ENCODE measurements at regions not wholly inside any gene's neighbourhood (a gene's known extent, or its start where the extent isn't known, plus 50 kb on each side); places are given as distances from the start of the nearest gene placed in this dataset.
A peak's percentile ranks its signal among the peaks of the same experiment; 100 is the strongest.

GRCh38 chr1:4029376-4029775 lies 129.3 kb upstream of the C1orf174 start:
- H3K27me3 ChIP-seq = no peaks in the 10 kb centered on the region
- DNase-seq (ENCODE audit: low spot score) = peak; percentile 7

GRCh38 chr1:4032571-4032970 lies 132.5 kb upstream of the C1orf174 start:
- TF ChIP-seq CTCF (IDR thresholded peaks at IDR 0.05) = no peak
- H3K9me3 ChIP-seq = peaks cover 0 to 5% of the 10 kb centered on the region in 2 donors
- no peak overlapping the region for H3K4me3 ChIP-seq
- DNase-seq (ENCODE audit: low spot score) = peak; percentile 21
- H3K27ac ChIP-seq = no peak overlapping the region
- no peaks in the 10 kb centered on the region for H3K36me3 ChIP-seq
- no peaks in the 10 kb centered on the region for H3K27me3 ChIP-seq
- H3K4me1 ChIP-seq = no peaks in the 10 kb centered on the region

More at GRCh38 chr1:4029376-4029775, 129.3 kb upstream of the C1orf174 start:
- H3K4me1 ChIP-seq = no peaks in the 10 kb centered on the region
- H3K9me3 ChIP-seq = peaks cover 0 to 5% of the 10 kb centered on the region in 2 donors
- no peaks in the 10 kb centered on the region for H3K36me3 ChIP-seq
- TF ChIP-seq CTCF (IDR thresholded peaks at IDR 0.05) = no peak
- H3K4me3 ChIP-seq = no peak overlapping the region
- H3K27ac ChIP-seq = no peak overlapping the region

- TF ChIP-seq CTCF (IDR thresholded peaks at IDR 0.05) = no peak
- peak; percentile 23 for DNase-seq (ENCODE audit: low spot score)
- H3K27ac ChIP-seq = no peak overlapping the region
- no peaks in the 10 kb centered on the region for H3K4me1 ChIP-seq
- no peaks in the 10 kb centered on the region for H3K27me3 ChIP-seq
- H3K9me3 ChIP-seq = peaks cover 0 to 5% of the 10 kb centered on the region in 2 donors
- no peak overlapping the region for H3K4me3 ChIP-seq
- no peaks in the 10 kb centered on the region for H3K36me3 ChIP-seq
Measured at GRCh38 chr1:4033129-4033676, 133.1 kb upstream of the C1orf174 start.

GRCh38 chr1:4033713-4034112 lies 133.6 kb upstream of the C1orf174 start:
- Histone ChIP-seq H3K27ac (no peak overlapping the region), H3K36me3 (no peaks in the 10 kb centered on the region), H3K27me3 (no peaks in the 10 kb centered on the region), H3K9me3 (peaks cover 0 to 5% of the 10 kb centered on the region in 2 donors), H3K4me3 (no peak overlapping the region), H3K4me1 (no peaks in the 10 kb centered on the region)
- peak; percentile 23 for DNase-seq (ENCODE audit: low spot score)
- TF ChIP-seq CTCF (IDR thresholded peaks at IDR 0.05) = no peak

- Histone ChIP-seq H3K27me3 (no peaks in the 10 kb centered on the region), H3K27ac (no peak overlapping the region), H3K9me3 (peaks cover 0 to 5% of the 10 kb centered on the region in 2 donors), H3K36me3 (no peaks in the 10 kb centered on the region), H3K4me1 (no peaks in the 10 kb centered on the region), H3K4me3 (no peak overlapping the region)
- DNase-seq (ENCODE audit: low spot score) = peak; percentile 21
- no peak for TF ChIP-seq CTCF (IDR thresholded peaks at IDR 0.05)
Measured at GRCh38 chr1:4034318-4034887, 134.3 kb upstream of the C1orf174 start.

- DNase-seq (ENCODE audit: low spot score) = no peak
- Histone ChIP-seq H3K9me3 (no peaks in the 10 kb centered on the region), H3K4me3 (no peak overlapping the region), H3K27ac (no peak overlapping the region), H3K4me1 (no peaks in the 10 kb centered on the region), H3K36me3 (no peaks in the 10 kb centered on the region), H3K27me3 (no peaks in the 10 kb centered on the region)
- no peak for TF ChIP-seq CTCF (IDR thresholded peaks at IDR 0.05)
Measured at GRCh38 chr1:4044967-4045366, 144.9 kb upstream of the C1orf174 start.
